A549 (cell line): ENCODE measurements at regions not wholly inside any gene's neighbourhood (a gene's known extent, or its start where the extent isn't known, plus 50 kb on each side); places are given as distances from the start of the nearest gene placed in this dataset.

Source experiments
- ATAC-seq, 2 experiments: fragments of 200-7000 bp in 1 of 2; fragments of >200 bp in 1 of 2; cut with Nextera tagmentation in 1 of 2; cut with Tn5 transposase in 1 of 2; 3 replicates each; pipeline versions ENCODE4 v1.8.0 to v1.9.1; 2018 to 2020; ENCODE audit warnings: mild to moderate bottlenecking in 1 of 2, moderate library complexity in 1 of 2
- CTCF ChIA-PET: fragments of 300-600 bp; sonication (Branson Sonifier 250); formaldehyde crosslinking; extraction: SDS; loops from one replicate; lab custom pipeline; 2021; ENCODE audit warnings: antibody characterized with exemption, inconsistent platforms; lab: Yijun Ruan, JAX
- POLR2A ChIA-PET: fragments of 350-600 bp; formaldehyde crosslinking; extraction: SDS; loops from one replicate; lab custom pipeline; 2021; ENCODE audit warnings: antibody characterized with exemption, inconsistent platforms; lab: Yijun Ruan, JAX
- DNase-seq, 2 experiments: peaks; one replicate each; pipeline versions ENCODE4 v3.0.0 to v3.0.0-alpha.2; 2011 to 2016; ENCODE audit warnings: low read depth in 1 of 2, low spot score in 1 of 2
- FAIRE-seq: peaks from 2 replicates; lab custom pipeline; 2011; peaks lifted over from hg19 to GRCh38; lab: Jason Lieb, UNC
- H3K27ac ChIP-seq, 2 experiments: fragments of >200 bp; sonication (Bioruptor Twin); formaldehyde crosslinking; 3 replicates each; pipeline ENCODE4 v1.5.1; 2016 to 2017
- H3K4me1 ChIP-seq: fragments of >200 bp; sonication (Bioruptor Twin); formaldehyde crosslinking; 3 replicates; pipeline ENCODE4 v1.6.1; 2016
- H3K4me2 ChIP-seq: fragments of >200 bp; sonication (Bioruptor Twin); formaldehyde crosslinking; 3 replicates; pipeline ENCODE4 v1.6.1; 2016
- H3K4me3 ChIP-seq: fragments of >200 bp; sonication (Bioruptor Twin); formaldehyde crosslinking; 3 replicates; pipeline ENCODE4 v1.5.1; 2016
- H3K9me3 ChIP-seq: fragments of >200 bp; sonication (Bioruptor Twin); formaldehyde crosslinking; 3 replicates; pipeline ENCODE4 v1.6.1; 2016
- CBX2 ChIP-seq: fragments of 200-600 bp; sonication (generic); IDR thresholded peaks from 2 replicates; pipeline ENCODE4 v1.6.1; 2016; ENCODE audit warnings: low read depth, mild to moderate bottlenecking, borderline replicate concordance
- CBX8 ChIP-seq: fragments of 200-600 bp; sonication (generic); IDR thresholded peaks from 2 replicates; pipeline ENCODE4 v1.6.1; 2016
- CTCF ChIP-seq: fragments of >200 bp; sonication (Bioruptor Twin); formaldehyde crosslinking; IDR thresholded peaks from 3 replicates; pipeline ENCODE4 v1.5.1; 2016
- EP300 ChIP-seq, 2 experiments: fragments of >200 bp; sonication (Bioruptor Twin); formaldehyde crosslinking; IDR thresholded peaks; 2 replicates in 1 of 2; 3 replicates in 1 of 2; pipeline ENCODE4 v1.6.1; 2016 to 2017
- FOSB ChIP-seq: fragments of 250-450 bp; sonication (Bioruptor Pico); IDR thresholded peaks from 2 replicates; pipeline ENCODE4 v1.5.0; 2020; ENCODE audit warnings: mild to moderate bottlenecking, moderate library complexity
- FOXS1 ChIP-seq: fragments of 250-450 bp; sonication (Bioruptor Pico); IDR thresholded peaks from 2 replicates; pipeline ENCODE4 v1.5.0; 2020; ENCODE audit warnings: mild to moderate bottlenecking, moderate library complexity
- GATA3 ChIP-seq: IDR thresholded peaks from 2 replicates; pipeline ENCODE4 v1.6.1; 2012; ENCODE audit warnings: borderline replicate concordance
- HDAC2 ChIP-seq: fragments of 200-600 bp; sonication (generic); IDR thresholded peaks from 2 replicates; pipeline ENCODE4 v1.6.1; 2016
- HEYL ChIP-seq: fragments of 250-450 bp; sonication (Bioruptor Pico); IDR thresholded peaks from 2 replicates; pipeline ENCODE4 v1.8.0; 2021; ENCODE audit warnings: mild to moderate bottlenecking, moderate library complexity
- HMGXB4 ChIP-seq: fragments of 250-450 bp; sonication (Bioruptor Pico); IDR thresholded peaks from 2 replicates; pipeline ENCODE4 v1.5.0; 2021; ENCODE audit warnings: mild to moderate bottlenecking, moderate library complexity, borderline replicate concordance
- HOXA7 ChIP-seq: fragments of 250-450 bp; sonication (Bioruptor Pico); IDR thresholded peaks from 2 replicates; pipeline ENCODE4 v1.5.0; 2020; ENCODE audit warnings: mild to moderate bottlenecking, moderate library complexity
- HOXB13 ChIP-seq: fragments of 250-450 bp; sonication (Bioruptor Pico); IDR thresholded peaks from 2 replicates; pipeline ENCODE4 v1.5.0; 2020; ENCODE audit warnings: low read depth, mild to moderate bottlenecking, moderate library complexity
- KDM1A ChIP-seq: fragments of 200-600 bp; sonication (generic); IDR thresholded peaks from 2 replicates; pipeline ENCODE4 v1.6.1; 2016; ENCODE audit warnings: low read depth, mild to moderate bottlenecking
- NPAS2 ChIP-seq: fragments of 250-450 bp; sonication (Bioruptor Pico); IDR thresholded peaks from 2 replicates; pipeline ENCODE4 v1.8.0; 2022; ENCODE audit warnings: mild to moderate bottlenecking, moderate library complexity, borderline replicate concordance
- RAD21 ChIP-seq, 2 experiments: fragments of >200 bp in 1 of 2; sonication (Bioruptor Twin) in 1 of 2; formaldehyde crosslinking in 1 of 2; IDR thresholded peaks in 1 of 2; conservative IDR thresholded peaks in 1 of 2; 2 replicates in 1 of 2; 3 replicates in 1 of 2; pipeline ENCODE4 v1.6.1; 2012 to 2018; ENCODE audit warnings: inconsistent platforms in 1 of 2
- RFX5 ChIP-seq: fragments of 450-650 bp; IDR thresholded peaks from 2 replicates; pipeline ENCODE4 v1.7.1; 2014; ENCODE audit warnings: antibody characterized with exemption, mild to moderate bottlenecking, moderate library complexity
- ZC3H11A ChIP-seq: fragments of 450-650 bp; IDR thresholded peaks from 2 replicates; pipeline ENCODE4 v1.6.1; 2014; ENCODE audit warnings: antibody characterized with exemption, mild to moderate bottlenecking
- ZSCAN20 ChIP-seq: fragments of 250-450 bp; sonication (Bioruptor Pico); IDR thresholded peaks from 2 replicates; pipeline ENCODE4 v1.8.0; 2022; ENCODE audit warnings: mild to moderate bottlenecking, moderate library complexity
- WGBS: methylation state at CpG from one replicate; pipeline ENCODE4 v1.1.6; 2017; ENCODE audit errors: missing lambda C conversion rate; 5-methylcytosine and 5-hydroxymethylcytosine counted together
- TF ChIP-seq, protein P1 (sequence below): IDR thresholded peaks from 2 replicates; pipeline ENCODE4 v1.6.1; 2012; ENCODE audit warnings: low read depth, borderline replicate concordance
- TF ChIP-seq, protein P2 (sequence below): fragments of 250-450 bp; sonication (Bioruptor Pico); IDR thresholded peaks from 2 replicates; pipeline ENCODE4 v1.5.0; 2020; ENCODE audit warnings: low read depth, mild to moderate bottlenecking, moderate library complexity
- TF ChIP-seq, protein P3 (sequence below): fragments of 450-650 bp; IDR thresholded peaks from 2 replicates; pipeline ENCODE4 v1.6.1; 2014; ENCODE audit warnings: antibody characterized with exemption
- TF ChIP-seq, protein P4 (sequence below): IDR thresholded peaks from 2 replicates; pipeline ENCODE4 v1.6.1; 2012

- WGBS: 87% methylated on average over 4 of the region's 4 CpGs
- ATAC-seq (no peak), FAIRE-seq (no peak), DNase-seq (no peak)
- H3K4me3 ChIP-seq: no peak overlapping the region
- H3K4me1 ChIP-seq: peaks cover 11% of the 10 kb centered on the region
- ChIA-PET CTCF (no interaction called here), POLR2A (no interaction called here)
- TF ChIP-seq EP300 (IDR thresholded peaks at IDR 0.05) (no peak), RAD21 (conservative IDR thresholded peaks at IDR 0.05 in 1 of 2, IDR thresholded peaks at IDR 0.05 in 1 of 2) (no peak), NPAS2 (CRISPR knock-in tag) (no peak), RFX5 (no peak), CBX2 (no peak), CTCF (no peak), HMGXB4 (CRISPR knock-in tag) (no peak)
- TF ChIP-seq, protein P1, sequence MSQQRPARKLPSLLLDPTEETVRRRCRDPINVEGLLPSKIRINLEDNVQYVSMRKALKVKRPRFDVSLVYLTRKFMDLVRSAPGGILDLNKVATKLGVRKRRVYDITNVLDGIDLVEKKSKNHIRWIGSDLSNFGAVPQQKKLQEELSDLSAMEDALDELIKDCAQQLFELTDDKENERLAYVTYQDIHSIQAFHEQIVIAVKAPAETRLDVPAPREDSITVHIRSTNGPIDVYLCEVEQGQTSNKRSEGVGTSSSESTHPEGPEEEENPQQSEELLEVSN: no peak
- no peak overlapping the region for H3K4me2 ChIP-seq
- peak overlapping the region in 1 of 2 experiments; percentile 74; a peak in 3 of 6 replicates for H3K27ac ChIP-seq
- H3K9me3 ChIP-seq: no peaks in the 10 kb centered on the region
These were observed 1462.3 kb downstream of the BRD1 start for GRCh38 chr22:48365386-48365785.

DNA sequence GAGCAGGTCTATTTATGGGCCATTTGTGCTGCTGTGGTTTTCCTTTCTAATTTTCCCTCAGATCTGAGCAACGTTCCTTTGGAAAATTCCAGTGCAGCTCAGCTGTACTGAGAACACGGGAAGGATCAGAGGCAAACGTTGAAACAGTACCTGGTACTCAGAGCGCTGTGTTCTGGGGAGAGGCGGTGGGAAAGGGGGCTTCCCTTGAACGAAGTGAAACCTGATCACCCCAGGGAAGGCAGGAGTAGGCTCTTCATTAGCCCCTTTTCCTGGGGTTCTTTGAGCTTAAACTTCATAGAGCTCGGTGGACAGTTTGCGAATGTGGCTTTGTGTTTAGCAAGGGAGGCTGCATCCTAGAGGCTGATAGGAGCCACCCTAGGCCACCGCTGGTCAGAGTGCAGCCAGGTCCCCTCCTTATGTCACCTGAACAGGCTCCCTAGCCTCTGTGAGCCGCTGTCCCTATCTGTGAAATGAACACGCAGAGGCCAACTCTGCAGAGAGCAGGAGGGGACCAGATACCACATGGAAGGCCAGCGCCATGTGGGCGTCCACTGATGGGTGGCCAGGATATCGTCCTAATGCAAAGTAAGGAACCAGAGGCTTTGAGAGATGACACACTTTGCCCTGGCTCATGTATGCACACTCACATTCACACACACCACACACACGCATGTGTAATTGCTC, 1464.8 kb downstream of the BRD1 start:
- WGBS: 86% methylated on average over 15 of the region's 15 CpGs
- DNase-seq: no peak
- POLR2A ChIA-PET: no interaction called here
- Histone ChIP-seq H3K4me1 (no peaks in the 10 kb centered on the region), H3K4me2 (no peak overlapping the region), H3K9me3 (no peaks in the 10 kb centered on the region), H3K27ac (peak overlapping the region in 1 of 2 experiments; percentile 70; a peak in 3 of 6 replicates), H3K4me3 (no peak overlapping the region)
- CTCF ChIA-PET: no interaction called here
- no peak for FAIRE-seq
- TF ChIP-seq, protein P1: no peak
- no peak for TF ChIP-seq HEYL (CRISPR knock-in tag)
- no peak for TF ChIP-seq KDM1A
- no peak for TF ChIP-seq HDAC2
- TF ChIP-seq, protein P2, sequence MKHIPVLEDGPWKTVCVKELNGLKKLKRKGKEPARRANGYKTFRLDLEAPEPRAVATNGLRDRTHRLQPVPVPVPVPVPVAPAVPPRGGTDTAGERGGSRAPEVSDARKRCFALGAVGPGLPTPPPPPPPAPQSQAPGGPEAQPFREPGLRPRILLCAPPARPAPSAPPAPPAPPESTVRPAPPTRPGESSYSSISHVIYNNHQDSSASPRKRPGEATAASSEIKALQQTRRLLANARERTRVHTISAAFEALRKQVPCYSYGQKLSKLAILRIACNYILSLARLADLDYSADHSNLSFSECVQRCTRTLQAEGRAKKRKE (CRISPR knock-in tag): no peak
- TF ChIP-seq RAD21 (conservative IDR thresholded peaks at IDR 0.05 in 1 of 2, IDR thresholded peaks at IDR 0.05 in 1 of 2): no peak
- TF ChIP-seq NPAS2 (CRISPR knock-in tag): no peak
- TF ChIP-seq HOXB13 (CRISPR knock-in tag): no peak
- no peak for TF ChIP-seq CBX8
- no peak for TF ChIP-seq FOXS1 (CRISPR knock-in tag)
- TF ChIP-seq, protein P3, sequence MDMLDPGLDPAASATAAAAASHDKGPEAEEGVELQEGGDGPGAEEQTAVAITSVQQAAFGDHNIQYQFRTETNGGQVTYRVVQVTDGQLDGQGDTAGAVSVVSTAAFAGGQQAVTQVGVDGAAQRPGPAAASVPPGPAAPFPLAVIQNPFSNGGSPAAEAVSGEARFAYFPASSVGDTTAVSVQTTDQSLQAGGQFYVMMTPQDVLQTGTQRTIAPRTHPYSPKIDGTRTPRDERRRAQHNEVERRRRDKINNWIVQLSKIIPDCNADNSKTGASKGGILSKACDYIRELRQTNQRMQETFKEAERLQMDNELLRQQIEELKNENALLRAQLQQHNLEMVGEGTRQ: no peak
- TF ChIP-seq GATA3: no peak
- no peak for TF ChIP-seq ZC3H11A
- no peak for TF ChIP-seq FOSB
- TF ChIP-seq ZSCAN20 (CRISPR knock-in tag): no peak
- TF ChIP-seq, protein P4, sequence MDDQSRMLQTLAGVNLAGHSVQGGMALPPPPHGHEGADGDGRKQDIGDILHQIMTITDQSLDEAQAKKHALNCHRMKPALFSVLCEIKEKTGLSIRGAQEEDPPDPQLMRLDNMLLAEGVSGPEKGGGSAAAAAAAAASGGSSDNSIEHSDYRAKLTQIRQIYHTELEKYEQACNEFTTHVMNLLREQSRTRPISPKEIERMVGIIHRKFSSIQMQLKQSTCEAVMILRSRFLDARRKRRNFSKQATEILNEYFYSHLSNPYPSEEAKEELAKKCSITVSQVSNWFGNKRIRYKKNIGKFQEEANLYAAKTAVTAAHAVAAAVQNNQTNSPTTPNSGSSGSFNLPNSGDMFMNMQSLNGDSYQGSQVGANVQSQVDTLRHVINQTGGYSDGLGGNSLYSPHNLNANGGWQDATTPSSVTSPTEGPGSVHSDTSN: no peak
- TF ChIP-seq HOXA7: no peak
- ATAC-seq: no peak
